HUES64 (cell line): ENCODE measurements at regions not wholly inside any gene's neighbourhood (a gene's known extent, or its start where the extent isn't known, plus 50 kb on each side); places are given as distances from the start of the nearest gene placed in this dataset.

Experiments
- H3K27ac ChIP-seq: 2 replicates; pipeline ENCODE4 v1.7.0; 2013; ENCODE audit warnings: low read depth, low read length, inconsistent platforms
- H3K27me3 ChIP-seq: 2 replicates; pipeline ENCODE4 v1.6.1; 2013; ENCODE audit warnings: mild to moderate bottlenecking, low read length; ENCODE audit not compliant: insufficient read depth
- H3K36me3 ChIP-seq: 2 replicates; pipeline ENCODE4 v1.6.1; 2013; ENCODE audit warnings: mild to moderate bottlenecking, low read length; ENCODE audit not compliant: insufficient read depth
- H3K4me1 ChIP-seq: 2 replicates; pipeline ENCODE4 v1.6.1; 2013; ENCODE audit warnings: mild to moderate bottlenecking, low read length, moderate library complexity; ENCODE audit not compliant: insufficient read depth
- H3K4me3 ChIP-seq: 2 replicates; pipeline ENCODE4 v1.5.1; 2013; ENCODE audit warnings: mild to moderate bottlenecking, low read length, moderate library complexity
- H3K9ac ChIP-seq: 2 replicates; pipeline ENCODE4 v1.6.1; 2013; ENCODE audit warnings: mild to moderate bottlenecking, low read depth, low read length
- H3K9me3 ChIP-seq: 2 replicates; pipeline ENCODE4 v1.6.1; 2013; ENCODE audit warnings: low read depth, low read length; ENCODE audit not compliant: insufficient read depth
- WGBS: fragments of 150-250, 120-280 bp; methylation state at CpG from one replicate; pipeline ENCODE4 v1.1.7; 2013; ENCODE audit warnings: missing lambda C conversion rate; 5-methylcytosine and 5-hydroxymethylcytosine counted together

DNA sequence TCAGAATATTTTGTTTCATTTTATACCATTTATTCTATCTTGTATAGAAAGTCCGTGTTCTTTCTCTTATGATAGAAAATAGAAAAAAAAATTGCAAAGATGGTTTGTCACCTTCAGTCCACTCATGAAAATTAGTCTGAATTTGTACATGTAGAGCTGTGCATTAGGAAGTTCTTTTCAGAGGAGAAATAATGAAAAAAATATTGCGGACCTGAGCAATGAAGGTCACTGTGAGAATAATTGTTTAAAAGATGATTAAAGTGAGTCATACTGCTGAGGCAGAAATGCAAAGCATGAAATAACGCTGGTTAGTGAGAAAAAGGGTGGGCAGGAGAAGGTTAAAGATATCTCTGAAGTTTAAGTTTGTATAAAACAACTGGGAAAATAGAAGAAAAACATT, 431.1 kb downstream of the TMX3 start:
- Histone ChIP-seq H3K27ac (no peak overlapping the region), H3K27me3 (no peaks in the 10 kb centered on the region), H3K36me3 (no peaks in the 10 kb centered on the region), H3K9ac (no peak overlapping the region), H3K9me3 (no peaks in the 10 kb centered on the region), H3K4me3 (no peak overlapping the region), H3K4me1 (no peaks in the 10 kb centered on the region)
- 90% methylated on average over 3 of the region's 3 CpGs for WGBS

DNA sequence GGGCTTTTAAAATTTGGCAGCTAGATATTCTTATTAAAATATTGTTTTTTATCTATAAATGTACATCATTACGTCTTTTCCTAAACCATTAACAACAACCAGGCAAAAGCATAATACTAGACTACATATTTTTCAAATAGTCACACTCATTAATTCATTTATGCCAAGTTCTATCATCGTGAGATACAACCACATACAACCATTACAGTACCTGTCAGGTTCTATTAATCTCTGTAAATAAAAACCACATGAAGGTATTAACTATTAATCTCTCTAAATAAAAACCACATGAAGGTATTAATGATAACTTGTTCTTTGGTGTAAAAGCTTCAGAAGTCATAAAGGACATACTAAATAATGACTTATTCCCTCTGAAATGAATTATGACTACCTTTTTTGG, 432.7 kb downstream of the TMX3 start:
- Histone ChIP-seq H3K27ac (no peak overlapping the region), H3K36me3 (no peaks in the 10 kb centered on the region), H3K9ac (no peak overlapping the region), H3K4me3 (no peak overlapping the region), H3K27me3 (no peaks in the 10 kb centered on the region), H3K4me1 (no peaks in the 10 kb centered on the region), H3K9me3 (no peaks in the 10 kb centered on the region)
- WGBS, result 95% methylated on average over 2 of the region's 2 CpGs

DNA sequence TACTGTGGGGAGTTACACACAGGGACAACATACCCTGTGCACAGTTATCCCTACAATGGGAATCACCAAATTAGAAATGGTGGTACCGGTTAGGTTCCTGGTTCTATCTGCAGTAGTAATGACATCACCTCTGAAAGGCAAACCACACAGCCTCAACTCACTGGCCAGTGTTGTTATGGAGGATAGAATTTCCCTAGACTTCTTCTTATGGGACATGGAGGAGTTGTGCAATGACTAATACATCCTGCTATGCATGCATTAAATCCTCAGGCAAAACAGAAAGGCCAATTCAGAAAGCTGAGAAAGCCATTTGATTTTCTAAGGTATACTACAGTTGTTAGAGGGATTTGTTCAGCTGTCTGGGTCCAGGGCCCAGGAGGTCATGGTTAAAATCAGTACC, 439.3 kb downstream of the TMX3 start:
- Histone ChIP-seq H3K4me3 (no peak overlapping the region), H3K36me3 (no peaks in the 10 kb centered on the region), H3K9me3 (no peaks in the 10 kb centered on the region), H3K27me3 (no peaks in the 10 kb centered on the region), H3K27ac (no peak overlapping the region), H3K4me1 (no peaks in the 10 kb centered on the region), H3K9ac (no peak overlapping the region)
- WGBS, result 83% methylated on average over 1 of the region's 1 CpG

DNA sequence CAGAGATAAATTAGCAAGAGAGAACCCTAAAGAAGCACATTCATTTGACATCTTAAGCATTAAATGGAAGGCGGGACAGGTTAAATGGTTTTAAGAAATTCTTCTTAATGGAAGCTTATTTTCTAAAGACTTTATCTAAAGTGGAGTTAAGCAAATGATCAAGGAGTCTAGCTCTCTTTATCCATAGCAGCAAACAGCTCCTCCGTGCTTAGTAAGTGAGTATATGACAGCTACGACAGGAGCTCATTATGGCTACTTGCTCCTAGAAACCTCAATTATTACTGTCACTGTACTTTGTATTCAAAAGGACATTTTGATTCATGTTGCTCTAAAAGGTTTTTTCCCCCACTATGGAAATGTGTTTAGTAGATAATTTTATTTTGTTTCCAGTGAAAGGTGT, 444.9 kb downstream of the TMX3 start:
- Histone ChIP-seq H3K9ac (no peak overlapping the region), H3K9me3 (no peaks in the 10 kb centered on the region), H3K4me3 (no peak overlapping the region), H3K27ac (no peak overlapping the region), H3K4me1 (no peaks in the 10 kb centered on the region), H3K27me3 (no peaks in the 10 kb centered on the region), H3K36me3 (no peaks in the 10 kb centered on the region)
- 100% methylated on average over 2 of the region's 3 CpGs for WGBS

GRCh38 chr18:68267583-68267982, 447.3 kb downstream of the TMX3 start:
- no peak overlapping the region for H3K9ac ChIP-seq
- no peaks in the 10 kb centered on the region for H3K36me3 ChIP-seq
- H3K27me3 ChIP-seq, result no peaks in the 10 kb centered on the region
- no peaks in the 10 kb centered on the region for H3K9me3 ChIP-seq
- no peaks in the 10 kb centered on the region for H3K4me1 ChIP-seq
- no peak overlapping the region for H3K4me3 ChIP-seq
- no peak overlapping the region for H3K27ac ChIP-seq

GRCh38 chr18:68263481-68263880, 451.4 kb downstream of the TMX3 start:
- H3K9me3 ChIP-seq, result no peaks in the 10 kb centered on the region
- no peak overlapping the region for H3K4me3 ChIP-seq
- no peak overlapping the region for H3K9ac ChIP-seq
- no peaks in the 10 kb centered on the region for H3K27me3 ChIP-seq
- WGBS, result 91% methylated on average over 5 of the region's 5 CpGs
- no peaks in the 10 kb centered on the region for H3K4me1 ChIP-seq
- H3K36me3 ChIP-seq, result no peaks in the 10 kb centered on the region
- H3K27ac ChIP-seq, result no peak overlapping the region

- Histone ChIP-seq H3K9ac (no peak overlapping the region), H3K27me3 (no peaks in the 10 kb centered on the region), H3K36me3 (no peaks in the 10 kb centered on the region), H3K27ac (no peak overlapping the region), H3K4me1 (no peaks in the 10 kb centered on the region), H3K4me3 (no peak overlapping the region), H3K9me3 (no peaks in the 10 kb centered on the region)
- 100% methylated on average over 1 of the region's 2 CpGs for WGBS
These were observed 452.1 kb downstream of the TMX3 start for GRCh38 chr18:68262690-68263294.

DNA sequence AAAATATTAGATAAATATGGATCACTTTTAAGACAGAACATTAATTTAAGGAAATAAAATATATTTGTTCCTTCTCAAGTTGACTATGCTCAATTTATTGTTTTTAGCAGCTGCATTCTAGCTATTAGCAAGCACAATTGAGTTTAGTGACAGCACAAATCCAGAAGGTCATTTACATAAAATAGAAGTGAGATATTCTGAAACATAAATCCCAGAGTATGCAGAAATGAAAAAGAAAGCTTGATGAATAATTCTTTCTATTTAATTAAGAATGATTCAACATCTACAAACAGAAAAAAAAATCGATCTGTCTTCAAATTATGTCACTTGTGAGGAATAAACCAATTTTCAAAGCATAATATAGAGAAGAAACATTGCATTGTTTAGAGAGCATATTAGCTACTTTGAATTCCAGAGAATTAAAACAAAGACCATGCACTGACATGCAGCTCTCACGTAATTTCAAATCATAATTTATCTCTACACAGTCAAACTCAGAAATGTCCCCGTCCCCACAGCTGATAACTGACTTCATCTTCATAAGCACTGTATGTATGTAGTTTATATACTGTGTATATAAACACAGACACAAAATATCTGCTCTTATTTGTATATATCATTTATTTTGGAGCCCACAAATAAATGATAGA, 458.4 kb downstream of the TMX3 start:
- WGBS, result 80% methylated on average over 1 of the region's 3 CpGs
- no peaks in the 10 kb centered on the region for H3K4me1 ChIP-seq
- H3K9me3 ChIP-seq, result no peaks in the 10 kb centered on the region
- H3K27ac ChIP-seq, result no peak overlapping the region
- no peaks in the 10 kb centered on the region for H3K36me3 ChIP-seq
- no peaks in the 10 kb centered on the region for H3K27me3 ChIP-seq
- no peak overlapping the region for H3K4me3 ChIP-seq
- H3K9ac ChIP-seq, result no peak overlapping the region

- no peaks in the 10 kb centered on the region for H3K4me1 ChIP-seq
- H3K27me3 ChIP-seq, result no peaks in the 10 kb centered on the region
- no peaks in the 10 kb centered on the region for H3K9me3 ChIP-seq
- 94% methylated on average over 2 of the region's 2 CpGs for WGBS
- no peak overlapping the region for H3K27ac ChIP-seq
- H3K36me3 ChIP-seq, result no peaks in the 10 kb centered on the region
- no peak overlapping the region for H3K4me3 ChIP-seq
- H3K9ac ChIP-seq, result no peak overlapping the region
These were observed 470.1 kb downstream of the TMX3 start for GRCh38 chr18:68244786-68245185.

DNA sequence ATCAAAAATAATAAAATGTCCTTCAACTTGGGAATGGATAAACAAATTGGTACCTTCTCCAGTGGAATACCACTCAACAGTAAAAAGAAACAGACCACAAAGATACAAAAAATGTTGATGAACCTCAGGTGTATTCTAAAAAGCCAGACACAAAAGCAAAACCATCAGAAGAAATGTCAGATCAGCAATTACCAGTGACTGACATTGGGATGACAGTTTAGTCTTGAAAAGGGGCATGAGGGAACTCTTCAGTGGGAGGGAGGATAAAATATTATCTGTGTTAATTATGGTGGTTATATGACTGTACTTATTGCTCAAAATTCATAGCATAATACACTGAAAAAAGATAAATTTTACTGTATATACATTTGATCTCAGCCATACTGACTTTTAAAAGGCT, 473.0 kb downstream of the TMX3 start:
- H3K36me3 ChIP-seq, result no peaks in the 10 kb centered on the region
- H3K9ac ChIP-seq, result no peak overlapping the region
- no peak overlapping the region for H3K4me3 ChIP-seq
- H3K9me3 ChIP-seq, result no peaks in the 10 kb centered on the region
- no peaks in the 10 kb centered on the region for H3K27me3 ChIP-seq
- H3K4me1 ChIP-seq, result no peaks in the 10 kb centered on the region
- no peak overlapping the region for H3K27ac ChIP-seq

DNA sequence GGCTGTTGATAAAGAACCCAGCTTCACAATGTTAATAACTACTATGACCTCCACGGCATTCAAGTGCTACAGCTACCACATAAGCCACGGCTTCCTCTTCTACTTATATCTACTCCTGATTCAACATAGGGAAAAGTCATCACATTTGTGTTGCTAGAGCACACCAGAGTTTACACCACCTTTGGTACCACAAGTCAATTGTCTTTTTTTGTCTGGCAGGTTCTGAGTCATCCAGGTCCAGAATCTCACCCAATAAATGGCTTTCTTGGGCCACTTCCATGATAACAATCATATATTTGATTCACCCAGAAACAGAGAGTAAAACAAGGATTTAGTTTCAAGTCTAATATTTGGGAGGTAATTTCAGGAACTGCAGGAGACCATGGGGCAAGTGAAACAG, 480.2 kb downstream of the TMX3 start:
- WGBS, result 55% methylated on average over 2 of the region's 2 CpGs
- H3K4me3 ChIP-seq, result no peak overlapping the region

DNA sequence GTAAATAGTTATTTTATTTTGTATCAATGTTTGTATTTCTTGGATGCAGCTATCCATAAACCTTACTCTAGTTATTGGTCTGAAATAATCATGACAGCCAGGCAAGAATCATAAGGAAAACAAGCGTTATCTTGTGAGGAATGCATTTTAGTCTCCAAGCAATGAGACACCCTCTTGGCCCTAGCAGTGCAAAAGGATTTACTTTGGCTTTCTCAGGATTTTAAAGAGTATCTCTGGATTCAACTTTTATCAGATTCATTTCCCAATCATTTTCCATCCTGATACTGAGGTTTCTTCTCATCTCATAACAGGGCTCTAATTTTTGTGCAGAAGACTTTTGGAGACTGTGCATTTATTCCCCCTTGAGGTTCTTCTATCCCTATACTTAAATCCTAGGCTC, 480.8 kb downstream of the TMX3 start:
- 97% methylated on average over 1 of the region's 1 CpG for WGBS
- no peaks in the 10 kb centered on the region for H3K27me3 ChIP-seq
- no peaks in the 10 kb centered on the region for H3K4me1 ChIP-seq
- H3K9ac ChIP-seq, result no peak overlapping the region
- H3K4me3 ChIP-seq, result no peak overlapping the region
- no peaks in the 10 kb centered on the region for H3K9me3 ChIP-seq
- no peak overlapping the region for H3K27ac ChIP-seq
- no peaks in the 10 kb centered on the region for H3K36me3 ChIP-seq

More for the DNA sequence above, 480.2 kb downstream of the TMX3 start:
- H3K4me1 ChIP-seq, result no peaks in the 10 kb centered on the region
- H3K9ac ChIP-seq, result no peak overlapping the region
- H3K27ac ChIP-seq, result no peak overlapping the region
- H3K27me3 ChIP-seq, result no peaks in the 10 kb centered on the region
- no peaks in the 10 kb centered on the region for H3K36me3 ChIP-seq
- no peaks in the 10 kb centered on the region for H3K9me3 ChIP-seq
